ENCODE measurements at regions not wholly inside any gene's neighbourhood (a gene's known extent, or its start where the extent isn't known, plus 50 kb on each side); places are given as distances from the start of the nearest gene placed in this dataset.

GRCh38 chr1:239897458-239897857 lies 194.2 kb upstream of the FMN2 start:
- Histone ChIP-seq H3K27ac (ENCODE audit: low read length) (no peak overlapping the region), H3F3A (ENCODE audit: low read length, unreplicated experiment) (no peaks in the 10 kb centered on the region), H3K79me2 (ENCODE audit: low read length) (no peaks in the 10 kb centered on the region), H3K9me2 (replicated peaks; ENCODE audit: low read length) (no peaks in the 10 kb centered on the region), H3K4me1 (ENCODE audit: insufficient read depth, low read length) (peaks cover 22% of the 10 kb centered on the region), H3K4me3 (ENCODE audit: low read length) (no peak overlapping the region), H3K9me3 (ENCODE audit: low read length) (no peaks in the 10 kb centered on the region), H3K4me2 (ENCODE audit: low read length) (peak overlapping the region; percentile 69; the same call in 1 of the 2 replicates), H2AFZ (ENCODE audit: low read length) (peak overlapping the region; percentile 45; the same call in 1 of the 2 replicates), H3K27me3 (ENCODE audit: low read length) (no peaks in the 10 kb centered on the region), H4K20me1 (ENCODE audit: low read length) (no peaks in the 10 kb centered on the region), H3K9ac (ENCODE audit: low read length) (no peak overlapping the region), H3K36me3 (ENCODE audit: low read depth, low read length) (no peaks in the 10 kb centered on the region)
- BruUV-seq (replicated peaks): no TSS peak
- DNase-seq (no peak), ATAC-seq (no peak)
- ChIA-PET CTCF (interaction anchor here (0.5 to 1.7 kb wide), 15 partner anchors 17 to 592 kb away, joined by 3 to 9 read pairs (median 4); partner anchors contain the start of gene CHRM3), POLR2A (ENCODE audit: unreplicated experiment) (no interaction called here)
- intact Hi-C loops (cut with micrococcal nuclease): loop anchor here (5.0 to 10.0 kb wide), 5 partner anchors 183 to 935 kb away; partner anchors contain the start of gene CHRM3
- TF ChIP-seq, protein P1, sequence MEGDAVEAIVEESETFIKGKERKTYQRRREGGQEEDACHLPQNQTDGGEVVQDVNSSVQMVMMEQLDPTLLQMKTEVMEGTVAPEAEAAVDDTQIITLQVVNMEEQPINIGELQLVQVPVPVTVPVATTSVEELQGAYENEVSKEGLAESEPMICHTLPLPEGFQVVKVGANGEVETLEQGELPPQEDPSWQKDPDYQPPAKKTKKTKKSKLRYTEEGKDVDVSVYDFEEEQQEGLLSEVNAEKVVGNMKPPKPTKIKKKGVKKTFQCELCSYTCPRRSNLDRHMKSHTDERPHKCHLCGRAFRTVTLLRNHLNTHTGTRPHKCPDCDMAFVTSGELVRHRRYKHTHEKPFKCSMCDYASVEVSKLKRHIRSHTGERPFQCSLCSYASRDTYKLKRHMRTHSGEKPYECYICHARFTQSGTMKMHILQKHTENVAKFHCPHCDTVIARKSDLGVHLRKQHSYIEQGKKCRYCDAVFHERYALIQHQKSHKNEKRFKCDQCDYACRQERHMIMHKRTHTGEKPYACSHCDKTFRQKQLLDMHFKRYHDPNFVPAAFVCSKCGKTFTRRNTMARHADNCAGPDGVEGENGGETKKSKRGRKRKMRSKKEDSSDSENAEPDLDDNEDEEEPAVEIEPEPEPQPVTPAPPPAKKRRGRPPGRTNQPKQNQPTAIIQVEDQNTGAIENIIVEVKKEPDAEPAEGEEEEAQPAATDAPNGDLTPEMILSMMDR (conservative IDR thresholded peaks at IDR 0.05; ENCODE audit: low read depth, low read length): no peak
- no peak for TF ChIP-seq EZH2 (IDR thresholded peaks at IDR 0.05; ENCODE audit: low read length, unreplicated experiment)
- no peak for TF ChIP-seq EZH2phosphoT487 (IDR thresholded peaks at IDR 0.05; ENCODE audit: borderline replicate concordance, low read length)

GRCh38 chr1:239898062-239898730 lies 193.5 kb upstream of the FMN2 start:
- no TSS peak for BruUV-seq (replicated peaks)
- no peaks in the 10 kb centered on the region for H4K20me1 ChIP-seq (ENCODE audit: low read length)
- no peaks in the 10 kb centered on the region for H3K9me2 ChIP-seq (replicated peaks; ENCODE audit: low read length)
- no peak for TF ChIP-seq EZH2 (IDR thresholded peaks at IDR 0.05; ENCODE audit: low read length, unreplicated experiment)
- TF ChIP-seq, protein P1 (conservative IDR thresholded peaks at IDR 0.05; ENCODE audit: low read depth, low read length): peak; percentile 99
- CTCF ChIA-PET: interaction anchor here (0.5 to 1.7 kb wide), 16 partner anchors 16 to 593 kb away, joined by 3 to 9 read pairs (median 4); partner anchors contain the start of gene CHRM3
- peaks cover 15% of the 10 kb centered on the region for H3K4me1 ChIP-seq (ENCODE audit: insufficient read depth, low read length)
- no peak overlapping the region for H3K27ac ChIP-seq (ENCODE audit: low read length)
- H3K4me2 ChIP-seq (ENCODE audit: low read length): peak overlapping the region; percentile 69
- H3K9ac ChIP-seq (ENCODE audit: low read length): no peak overlapping the region
- peak overlapping the region; percentile 45; the same call in 1 of the 2 replicates for H2AFZ ChIP-seq (ENCODE audit: low read length)
- no peak overlapping the region for H3K4me3 ChIP-seq (ENCODE audit: low read length)
- no peaks in the 10 kb centered on the region for H3F3A ChIP-seq (ENCODE audit: low read length, unreplicated experiment)
- no peaks in the 10 kb centered on the region for H3K36me3 ChIP-seq (ENCODE audit: low read depth, low read length)
- ATAC-seq: peak; percentile 84
- intact Hi-C loops (cut with micrococcal nuclease): loop anchor here (1.0 to 10.0 kb wide), 8 partner anchors 106 to 936 kb away; partner anchors contain the start of gene CHRM3
- no peaks in the 10 kb centered on the region for H3K9me3 ChIP-seq (ENCODE audit: low read length)
- peak; percentile 94 for DNase-seq
- no peaks in the 10 kb centered on the region for H3K79me2 ChIP-seq (ENCODE audit: low read length)
- no peaks in the 10 kb centered on the region for H3K27me3 ChIP-seq (ENCODE audit: low read length)
- POLR2A ChIA-PET (ENCODE audit: unreplicated experiment): no interaction called here

DNA sequence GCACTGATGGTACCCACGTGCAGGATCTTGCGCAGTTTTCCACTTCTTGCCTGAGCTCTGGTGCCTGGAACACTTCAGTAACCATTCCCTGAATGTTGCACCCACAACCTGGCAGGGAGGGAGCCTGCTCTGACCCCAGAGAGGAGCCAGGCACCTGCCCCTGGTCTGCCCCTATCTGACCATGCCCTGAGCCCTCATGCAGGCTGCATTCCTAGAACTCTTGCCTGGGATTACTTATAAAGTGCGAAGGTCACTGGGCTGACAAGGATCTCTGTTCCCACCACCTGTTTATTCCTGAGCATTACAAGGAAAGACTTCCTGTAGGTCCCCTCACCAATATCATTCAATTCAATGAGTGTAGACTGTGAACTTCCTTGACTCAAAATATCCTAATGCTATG lies 191.9 kb upstream of the FMN2 start:
- ATAC-seq (no peak), DNase-seq (no peak)
- TF ChIP-seq, protein P1 (conservative IDR thresholded peaks at IDR 0.05; ENCODE audit: low read depth, low read length): no peak
- TF ChIP-seq EZH2 (IDR thresholded peaks at IDR 0.05; ENCODE audit: low read length, unreplicated experiment) (no peak), EZH2phosphoT487 (IDR thresholded peaks at IDR 0.05; ENCODE audit: borderline replicate concordance, low read length) (no peak)
- BruUV-seq (replicated peaks): no TSS peak
- no peak overlapping the region for H3K27ac ChIP-seq (ENCODE audit: low read length)
- H4K20me1 ChIP-seq (ENCODE audit: low read length): no peaks in the 10 kb centered on the region
- intact Hi-C loops (cut with micrococcal nuclease): loop anchor here (5.0 to 10.0 kb wide), 5 partner anchors 185 to 937 kb away; partner anchors contain the start of gene CHRM3
- no peak overlapping the region for H3K4me3 ChIP-seq (ENCODE audit: low read length)
- no peaks in the 10 kb centered on the region for H3F3A ChIP-seq (ENCODE audit: low read length, unreplicated experiment)
- no peaks in the 10 kb centered on the region for H3K79me2 ChIP-seq (ENCODE audit: low read length)
- no peaks in the 10 kb centered on the region for H3K36me3 ChIP-seq (ENCODE audit: low read depth, low read length)
- no peaks in the 10 kb centered on the region for H3K9me2 ChIP-seq (replicated peaks; ENCODE audit: low read length)
- ChIA-PET POLR2A (ENCODE audit: unreplicated experiment) (no interaction called here), CTCF (no interaction called here)
- H3K9me3 ChIP-seq (ENCODE audit: low read length): no peaks in the 10 kb centered on the region
- no peak overlapping the region for H3K9ac ChIP-seq (ENCODE audit: low read length)
- H3K27me3 ChIP-seq (ENCODE audit: low read length): no peaks in the 10 kb centered on the region
- H3K4me1 ChIP-seq (ENCODE audit: insufficient read depth, low read length): peaks cover 6% of the 10 kb centered on the region
- H2AFZ ChIP-seq (ENCODE audit: low read length): no peak overlapping the region
- no peak overlapping the region for H3K4me2 ChIP-seq (ENCODE audit: low read length)

Measured in PC-3 (cell line).